Colonic mucosa (tissue), 4 donors: ENCODE measurements at regions not wholly inside any gene's neighbourhood (a gene's known extent, or its start where the extent isn't known, plus 50 kb on each side); places are given as distances from the start of the nearest gene placed in this dataset.

ENCODE experiments used
- DNase-seq: peaks from one replicate; pipeline ENCODE4 v3.0.0-alpha.2; 2020
- H3K27ac ChIP-seq: fragments of 200-600 bp; one replicate; pipeline ENCODE4 v1.8.0; 2021
- H3K27me3 ChIP-seq: fragments of 200-600 bp; one replicate; pipeline ENCODE4 v1.8.0; 2021
- H3K36me3 ChIP-seq: fragments of 200-600 bp; one replicate; pipeline ENCODE4 v1.8.0; 2021
- H3K4me1 ChIP-seq: fragments of 200-600 bp; one replicate; pipeline ENCODE4 v1.8.0; 2021; ENCODE audit warnings: mild to moderate bottlenecking
- H3K4me3 ChIP-seq: fragments of 200-600 bp; one replicate; pipeline ENCODE4 v1.8.0; 2021
- H3K9ac ChIP-seq, 2 donors: one replicate each; pipeline ENCODE4 v1.7.0; 2013; ENCODE audit warnings: control low read depth in 2 of 2, low read depth in 2 of 2, low read length in 2 of 2
- H3K9me3 ChIP-seq: fragments of 200-600 bp; one replicate; pipeline ENCODE4 v1.8.0; 2021
- intact Hi-C: fragments of 100-400 bp; cut with DNase I; formaldehyde crosslinking; loops from one replicate; pipeline ENCODE4 v1.14.1; 2022
- TF ChIP-seq, protein P1 (sequence below): fragments of 200-600 bp; IDR thresholded peaks from one replicate; pipeline ENCODE4 v1.8.0; 2022; ENCODE audit warnings: antibody characterized with exemption, mild to moderate bottlenecking
- donor health status: healthy.
- donor health status: DM: no; HTN: no; CAD: no.
- donor health status: DM: no; HTN: no; CAD: no.

DNA sequence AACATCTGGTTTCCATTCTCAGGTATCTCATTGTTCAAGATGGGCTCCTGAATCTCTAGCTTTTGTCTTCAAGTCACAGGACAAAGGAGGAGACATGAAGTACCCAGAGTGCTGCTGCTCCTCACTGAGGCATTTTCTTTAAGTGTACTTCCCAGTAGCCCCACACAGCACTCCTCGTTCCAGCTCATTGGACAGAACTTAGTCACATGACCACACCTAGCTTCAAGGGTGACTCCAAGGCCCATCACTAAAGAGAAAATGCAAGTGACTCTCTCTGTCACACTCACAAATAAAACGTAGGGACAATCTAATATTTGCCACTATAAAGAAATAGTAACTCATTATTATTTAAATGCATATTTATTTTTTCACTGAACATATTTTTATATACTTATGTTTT, 58.3 kb upstream of the NEUROD6 start:
- H3K36me3 ChIP-seq, result no peaks in the 10 kb centered on the region

DNA sequence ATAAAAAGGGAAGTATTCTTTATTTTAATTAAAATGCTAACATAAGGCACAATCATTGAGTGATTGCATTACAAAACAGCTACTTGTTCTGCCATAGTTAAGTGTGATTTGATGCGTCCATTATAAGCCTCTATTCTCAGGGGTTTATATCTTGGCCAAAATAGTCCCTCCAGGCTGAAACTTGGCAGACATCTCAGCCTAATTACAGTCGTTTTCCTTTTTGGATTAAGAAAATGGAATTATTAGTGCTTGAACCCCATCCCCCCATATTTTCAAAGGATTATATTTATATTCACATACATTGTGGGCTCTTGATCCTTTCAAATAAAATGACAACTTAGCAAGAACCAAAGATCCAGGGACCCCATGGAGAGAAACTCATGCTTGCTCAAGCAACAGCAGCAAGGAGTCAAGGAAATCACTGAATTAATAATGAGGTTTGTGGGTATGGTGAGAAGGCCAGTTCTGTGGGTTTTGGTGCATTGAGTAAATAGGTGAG, 66.7 kb upstream of the NEUROD6 start:
- TF ChIP-seq, protein P1, sequence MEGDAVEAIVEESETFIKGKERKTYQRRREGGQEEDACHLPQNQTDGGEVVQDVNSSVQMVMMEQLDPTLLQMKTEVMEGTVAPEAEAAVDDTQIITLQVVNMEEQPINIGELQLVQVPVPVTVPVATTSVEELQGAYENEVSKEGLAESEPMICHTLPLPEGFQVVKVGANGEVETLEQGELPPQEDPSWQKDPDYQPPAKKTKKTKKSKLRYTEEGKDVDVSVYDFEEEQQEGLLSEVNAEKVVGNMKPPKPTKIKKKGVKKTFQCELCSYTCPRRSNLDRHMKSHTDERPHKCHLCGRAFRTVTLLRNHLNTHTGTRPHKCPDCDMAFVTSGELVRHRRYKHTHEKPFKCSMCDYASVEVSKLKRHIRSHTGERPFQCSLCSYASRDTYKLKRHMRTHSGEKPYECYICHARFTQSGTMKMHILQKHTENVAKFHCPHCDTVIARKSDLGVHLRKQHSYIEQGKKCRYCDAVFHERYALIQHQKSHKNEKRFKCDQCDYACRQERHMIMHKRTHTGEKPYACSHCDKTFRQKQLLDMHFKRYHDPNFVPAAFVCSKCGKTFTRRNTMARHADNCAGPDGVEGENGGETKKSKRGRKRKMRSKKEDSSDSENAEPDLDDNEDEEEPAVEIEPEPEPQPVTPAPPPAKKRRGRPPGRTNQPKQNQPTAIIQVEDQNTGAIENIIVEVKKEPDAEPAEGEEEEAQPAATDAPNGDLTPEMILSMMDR, result no peak
- H3K9ac ChIP-seq, result no peak overlapping the region
- intact Hi-C loops, result no loop called here

More for the DNA sequence above, 58.3 kb upstream of the NEUROD6 start:
- DNase-seq, result no peak
- Histone ChIP-seq H3K9ac (no peak overlapping the region), H3K27ac (no peak overlapping the region), H3K27me3 (no peaks in the 10 kb centered on the region), H3K4me3 (no peak overlapping the region), H3K4me1 (no peaks in the 10 kb centered on the region), H3K9me3 (no peaks in the 10 kb centered on the region)
- intact Hi-C loops, result no loop called here
- TF ChIP-seq, protein P1, result no peak

DNA sequence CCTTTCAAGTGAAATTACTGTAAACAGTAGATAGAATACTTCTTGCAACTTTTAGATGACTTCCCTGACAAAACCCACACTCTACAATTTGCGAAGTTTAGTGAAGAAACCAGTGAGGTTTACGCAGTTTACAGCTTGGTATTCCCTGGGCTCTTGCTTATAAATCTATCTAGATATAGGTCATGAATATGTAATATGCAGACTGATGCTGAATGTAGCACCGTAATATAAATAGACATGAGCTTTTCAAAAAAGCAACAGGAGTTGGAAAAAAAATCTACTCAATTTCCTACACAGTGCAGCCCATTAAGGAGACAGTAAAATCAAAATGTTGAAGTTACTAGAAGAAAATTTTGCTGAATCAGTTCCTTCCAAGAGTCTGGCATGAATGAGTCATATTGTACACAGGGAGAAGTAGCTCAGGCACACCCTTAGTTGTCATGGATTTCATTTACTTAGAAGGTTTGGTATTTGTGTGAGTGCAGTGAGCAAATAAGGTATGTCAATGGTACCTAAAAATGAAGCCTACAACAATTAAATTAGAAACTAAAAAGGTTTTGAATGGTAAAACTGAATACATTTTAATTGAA, 67.7 kb upstream of the NEUROD6 start:
- TF ChIP-seq, protein P1, result no peak
- DNase-seq, result no peak
- Histone ChIP-seq H3K27me3 (no peaks in the 10 kb centered on the region), H3K4me3 (no peak overlapping the region), H3K9ac (no peak overlapping the region), H3K4me1 (no peaks in the 10 kb centered on the region), H3K27ac (no peak overlapping the region), H3K36me3 (no peaks in the 10 kb centered on the region), H3K9me3 (no peaks in the 10 kb centered on the region)
- intact Hi-C loops, result no loop called here

More for the DNA sequence above, 66.7 kb upstream of the NEUROD6 start:
- Histone ChIP-seq H3K27me3 (no peaks in the 10 kb centered on the region), H3K9me3 (no peaks in the 10 kb centered on the region), H3K4me3 (no peak overlapping the region), H3K27ac (no peak overlapping the region), H3K4me1 (no peaks in the 10 kb centered on the region), H3K36me3 (no peaks in the 10 kb centered on the region)
- DNase-seq, result no peak

- no peak overlapping the region for H3K9ac ChIP-seq
Measured at GRCh38 chr7:31410265-31410664, 69.7 kb upstream of the NEUROD6 start.

GRCh38 chr7:31411416-31411815, 70.9 kb upstream of the NEUROD6 start:
- no peak for DNase-seq
- no peaks in the 10 kb centered on the region for H3K27me3 ChIP-seq
- intact Hi-C loops, result no loop called here

More at GRCh38 chr7:31410265-31410664, 69.7 kb upstream of the NEUROD6 start:
- H3K4me3 ChIP-seq, result no peak overlapping the region
- H3K27ac ChIP-seq, result no peak overlapping the region
- DNase-seq, result no peak
- H3K4me1 ChIP-seq, result no peaks in the 10 kb centered on the region
- H3K9me3 ChIP-seq, result no peaks in the 10 kb centered on the region
- intact Hi-C loops, result no loop called here
- H3K36me3 ChIP-seq, result no peaks in the 10 kb centered on the region
- no peaks in the 10 kb centered on the region for H3K27me3 ChIP-seq
- TF ChIP-seq, protein P1, result no peak

More at GRCh38 chr7:31411416-31411815, 70.9 kb upstream of the NEUROD6 start:
- Histone ChIP-seq H3K4me1 (no peaks in the 10 kb centered on the region), H3K9me3 (no peaks in the 10 kb centered on the region), H3K4me3 (no peak overlapping the region), H3K9ac (no peak overlapping the region), H3K36me3 (no peaks in the 10 kb centered on the region), H3K27ac (no peak overlapping the region)
- TF ChIP-seq, protein P1, result no peak
